ENCODE measurements at regions not wholly inside any gene's neighbourhood (a gene's known extent, or its start where the extent isn't known, plus 50 kb on each side); places are given as distances from the start of the nearest gene placed in this dataset.

GRCh38 chr2:138180692-138181386, 216.6 kb downstream of the HNMT start:
- no peak for DNase-seq

GRCh38 chr2:138182250-138182936, 218.1 kb downstream of the HNMT start:
- no peak for DNase-seq

GRCh38 chr2:138182937-138183312, 218.7 kb downstream of the HNMT start:
- no peak for DNase-seq

GRCh38 chr2:138183705-138184104, 219.4 kb downstream of the HNMT start:
- no peak for DNase-seq

GRCh38 chr2:138184428-138184827, 220.2 kb downstream of the HNMT start:
- no peak for DNase-seq

GRCh38 chr2:138185827-138186226, 221.6 kb downstream of the HNMT start:
- DNase-seq, result no peak

GRCh38 chr2:138187221-138187620, 222.9 kb downstream of the HNMT start:
- DNase-seq, result no peak

- DNase-seq, result no peak
These were observed 226.7 kb downstream of the HNMT start for GRCh38 chr2:138190999-138191398.

- DNase-seq, result no peak
These were observed 229.3 kb downstream of the HNMT start for GRCh38 chr2:138193416-138194213.

- DNase-seq, result no peak
These were observed 237.0 kb downstream of the HNMT start for GRCh38 chr2:138201286-138201685.

GRCh38 chr2:138202762-138203161, 238.5 kb downstream of the HNMT start:
- no peak for DNase-seq

GRCh38 chr2:138205281-138205680, 241.0 kb downstream of the HNMT start:
- DNase-seq, result no peak

- no peak for DNase-seq
These were observed 243.0 kb downstream of the HNMT start for GRCh38 chr2:138207074-138207930.

- no peak for DNase-seq
These were observed 244.7 kb downstream of the HNMT start for GRCh38 chr2:138209009-138209408.

- no peak for DNase-seq
These were observed 246.2 kb downstream of the HNMT start for GRCh38 chr2:138210487-138210886.

- no peak for DNase-seq
These were observed 248.2 kb downstream of the HNMT start for GRCh38 chr2:138212434-138212833.

- DNase-seq, result no peak
These were observed 248.8 kb downstream of the HNMT start for GRCh38 chr2:138213084-138213483.

- DNase-seq, result no peak
These were observed 249.4 kb downstream of the HNMT start for GRCh38 chr2:138213624-138214023.

GRCh38 chr2:138215958-138216357, 251.7 kb downstream of the HNMT start:
- DNase-seq, result no peak

- no peak for DNase-seq
These were observed 253.7 kb downstream of the HNMT start for GRCh38 chr2:138217975-138218374.

- DNase-seq, result no peak
These were observed 254.1 kb downstream of the HNMT start for GRCh38 chr2:138218397-138218796.

- DNase-seq, result no peak
These were observed 255.7 kb downstream of the HNMT start for GRCh38 chr2:138219961-138220360.

- no peak for DNase-seq
These were observed 257.1 kb downstream of the HNMT start for GRCh38 chr2:138221358-138221757.

Measured in CD4-positive, alpha-beta T cell treated with Interferon alpha-2 for 1 hour (primary cell).